ENCODE measurements at regions not wholly inside any gene's neighbourhood (a gene's known extent, or its start where the extent isn't known, plus 50 kb on each side); places are given as distances from the start of the nearest gene placed in this dataset.

GRCh38 chr15:93519599-93519998, 430.6 kb upstream of the RGMA start:
- H3K4me3 ChIP-seq: no peak overlapping the region
- ATAC-seq (ENCODE audit: insufficient number of reproducible peaks, low FRiP score, low read depth) (no peak), DNase-seq (ENCODE audit: low spot score) (no peak)
- H3K27me3 ChIP-seq (replicated peaks; ENCODE audit: insufficient read depth): no peaks in the 10 kb centered on the region
- no peak overlapping the region for H3K27ac ChIP-seq
- TF ChIP-seq CTCF (IDR thresholded peaks at IDR 0.05): no peak
- peaks cover 6 to 13% of the 10 kb centered on the region in 2 donors for H3K4me1 ChIP-seq (ENCODE audit: control insufficient read depth in 1 of 2, low read depth in 2 of 2)
- no peaks in the 10 kb centered on the region for H3K36me3 ChIP-seq
- H3K9me3 ChIP-seq: no peaks in the 10 kb centered on the region

GRCh38 chr15:93517176-93517575, 428.2 kb upstream of the RGMA start:
- Histone ChIP-seq H3K4me1 (ENCODE audit: control insufficient read depth in 1 of 2, low read depth in 2 of 2) (peaks cover 6 to 13% of the 10 kb centered on the region in 2 donors), H3K36me3 (no peaks in the 10 kb centered on the region), H3K27ac (no peak overlapping the region), H3K4me3 (no peak overlapping the region), H3K9me3 (no peaks in the 10 kb centered on the region), H3K27me3 (replicated peaks; ENCODE audit: insufficient read depth) (no peaks in the 10 kb centered on the region)
- TF ChIP-seq CTCF (IDR thresholded peaks at IDR 0.05): no peak
- ATAC-seq (ENCODE audit: insufficient number of reproducible peaks, low FRiP score, low read depth) (no peak), DNase-seq (ENCODE audit: low spot score) (no peak)

- DNase-seq (ENCODE audit: low spot score): no peak
- Histone ChIP-seq H3K27me3 (replicated peaks; ENCODE audit: insufficient read depth) (no peaks in the 10 kb centered on the region), H3K36me3 (no peaks in the 10 kb centered on the region), H3K27ac (no peak overlapping the region), H3K9me3 (no peaks in the 10 kb centered on the region), H3K4me3 (no peak overlapping the region), H3K4me1 (ENCODE audit: control insufficient read depth in 1 of 2, low read depth in 2 of 2) (peaks cover 6 to 13% of the 10 kb centered on the region in 2 donors)
- ATAC-seq (ENCODE audit: insufficient number of reproducible peaks, low FRiP score, low read depth): peak; percentile 20
- no peak for TF ChIP-seq CTCF (IDR thresholded peaks at IDR 0.05)
Measured at GRCh38 chr15:93515256-93516051, 426.4 kb upstream of the RGMA start.

- TF ChIP-seq CTCF (IDR thresholded peaks at IDR 0.05): no peak
- H3K9me3 ChIP-seq: no peaks in the 10 kb centered on the region
- H3K27ac ChIP-seq: no peak overlapping the region
- H3K4me3 ChIP-seq: no peak overlapping the region
- no peaks in the 10 kb centered on the region for H3K36me3 ChIP-seq
- ATAC-seq (ENCODE audit: insufficient number of reproducible peaks, low FRiP score, low read depth): no peak
- DNase-seq (ENCODE audit: low spot score): no peak
- no peaks in the 10 kb centered on the region for H3K4me1 ChIP-seq (ENCODE audit: control insufficient read depth in 1 of 2, low read depth in 2 of 2)
- H3K27me3 ChIP-seq (replicated peaks; ENCODE audit: insufficient read depth): no peaks in the 10 kb centered on the region
Measured at GRCh38 chr15:93506646-93507045, 417.6 kb upstream of the RGMA start.

GRCh38 chr15:93505506-93505905, 416.5 kb upstream of the RGMA start:
- TF ChIP-seq CTCF (IDR thresholded peaks at IDR 0.05): no peak
- DNase-seq (ENCODE audit: low spot score) (no peak), ATAC-seq (ENCODE audit: insufficient number of reproducible peaks, low FRiP score, low read depth) (no peak)
- no peaks in the 10 kb centered on the region for H3K9me3 ChIP-seq
- no peaks in the 10 kb centered on the region for H3K36me3 ChIP-seq
- no peak overlapping the region for H3K4me3 ChIP-seq
- no peak overlapping the region for H3K27ac ChIP-seq
- no peaks in the 10 kb centered on the region for H3K27me3 ChIP-seq (replicated peaks; ENCODE audit: insufficient read depth)
- no peaks in the 10 kb centered on the region for H3K4me1 ChIP-seq (ENCODE audit: control insufficient read depth in 1 of 2, low read depth in 2 of 2)
